Type B pancreatic cell (in vitro differentiated cells): ENCODE measurements at regions not wholly inside any gene's neighbourhood (a gene's known extent, or its start where the extent isn't known, plus 50 kb on each side); places are given as distances from the start of the nearest gene placed in this dataset.

ENCODE experiments used
- DNase-seq: peaks from one replicate; pipeline ENCODE4 v3.0.0; 2021; ENCODE audit warnings: mixed read lengths; ENCODE audit not compliant: unreplicated experiment; ENCODE audit errors: extremely low spot score
- H3K27ac Mint-ChIP-seq: 2 replicates; pipeline ENCODE4 v1.8.0; 2021; ENCODE audit warnings: mild to moderate bottlenecking, mixed read lengths
- H3K27me3 Mint-ChIP-seq: 2 replicates; pipeline ENCODE4 v1.8.0; 2021; ENCODE audit warnings: mixed read lengths
- H3K36me3 Mint-ChIP-seq: 2 replicates; pipeline ENCODE4 v1.8.0; 2021; ENCODE audit warnings: mixed read lengths
- H3K4me1 Mint-ChIP-seq: one replicate; pipeline ENCODE4 v1.8.0; 2021; ENCODE audit warnings: mixed read lengths; ENCODE audit not compliant: unreplicated experiment
- H3K4me3 Mint-ChIP-seq: 2 replicates; pipeline ENCODE4 v1.8.0; 2021; ENCODE audit warnings: mild to moderate bottlenecking, mixed read lengths
- H3K9me3 Mint-ChIP-seq: 2 replicates; pipeline ENCODE4 v1.8.0; 2021; ENCODE audit warnings: mixed read lengths
- TF ChIP-seq, protein P1 (sequence below): fragments of 200-600 bp; sonication (generic); conservative IDR thresholded peaks from 2 replicates; pipeline ENCODE4 v1.5.0; 2021; ENCODE audit warnings: antibody characterized with exemption, mild to moderate bottlenecking

DNA sequence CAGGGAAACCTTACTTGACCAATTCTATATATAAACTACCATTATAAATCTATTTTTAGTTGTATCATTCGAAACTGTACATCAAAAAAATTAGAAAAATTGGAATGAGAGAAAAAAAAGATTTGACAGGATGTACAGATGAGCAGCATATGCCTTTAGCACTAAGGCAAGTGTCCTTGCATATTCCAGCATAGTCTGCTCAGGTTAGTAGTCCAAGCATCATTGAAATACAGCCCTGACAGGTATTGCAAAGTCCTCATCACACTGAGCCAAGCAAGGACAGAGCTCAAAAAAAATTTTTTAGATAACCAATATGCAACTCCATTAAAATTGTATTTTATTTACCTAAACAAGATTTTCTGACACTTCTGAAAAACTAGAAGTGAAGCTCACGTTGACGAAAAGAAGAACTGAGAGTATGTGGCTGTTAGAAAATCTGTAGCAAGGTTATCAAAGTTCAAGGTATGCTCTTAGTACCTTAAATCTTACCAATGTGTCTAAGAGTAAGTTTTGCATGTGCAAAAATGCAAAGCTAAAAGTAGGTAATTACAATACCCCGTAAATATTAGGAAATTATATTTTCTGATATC lies 465.6 kb upstream of the ADGRL4 start:
- Mint-ChIP-seq H3K4me3 (no peak overlapping the region), H3K36me3 (no peaks in the 10 kb centered on the region), H3K9me3 (no peaks in the 10 kb centered on the region), H3K27me3 (no peaks in the 10 kb centered on the region), H3K27ac (no peak overlapping the region), H3K4me1 (no peaks in the 10 kb centered on the region)
- no peak for DNase-seq
- TF ChIP-seq, protein P1, sequence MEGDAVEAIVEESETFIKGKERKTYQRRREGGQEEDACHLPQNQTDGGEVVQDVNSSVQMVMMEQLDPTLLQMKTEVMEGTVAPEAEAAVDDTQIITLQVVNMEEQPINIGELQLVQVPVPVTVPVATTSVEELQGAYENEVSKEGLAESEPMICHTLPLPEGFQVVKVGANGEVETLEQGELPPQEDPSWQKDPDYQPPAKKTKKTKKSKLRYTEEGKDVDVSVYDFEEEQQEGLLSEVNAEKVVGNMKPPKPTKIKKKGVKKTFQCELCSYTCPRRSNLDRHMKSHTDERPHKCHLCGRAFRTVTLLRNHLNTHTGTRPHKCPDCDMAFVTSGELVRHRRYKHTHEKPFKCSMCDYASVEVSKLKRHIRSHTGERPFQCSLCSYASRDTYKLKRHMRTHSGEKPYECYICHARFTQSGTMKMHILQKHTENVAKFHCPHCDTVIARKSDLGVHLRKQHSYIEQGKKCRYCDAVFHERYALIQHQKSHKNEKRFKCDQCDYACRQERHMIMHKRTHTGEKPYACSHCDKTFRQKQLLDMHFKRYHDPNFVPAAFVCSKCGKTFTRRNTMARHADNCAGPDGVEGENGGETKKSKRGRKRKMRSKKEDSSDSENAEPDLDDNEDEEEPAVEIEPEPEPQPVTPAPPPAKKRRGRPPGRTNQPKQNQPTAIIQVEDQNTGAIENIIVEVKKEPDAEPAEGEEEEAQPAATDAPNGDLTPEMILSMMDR = no peak

DNA sequence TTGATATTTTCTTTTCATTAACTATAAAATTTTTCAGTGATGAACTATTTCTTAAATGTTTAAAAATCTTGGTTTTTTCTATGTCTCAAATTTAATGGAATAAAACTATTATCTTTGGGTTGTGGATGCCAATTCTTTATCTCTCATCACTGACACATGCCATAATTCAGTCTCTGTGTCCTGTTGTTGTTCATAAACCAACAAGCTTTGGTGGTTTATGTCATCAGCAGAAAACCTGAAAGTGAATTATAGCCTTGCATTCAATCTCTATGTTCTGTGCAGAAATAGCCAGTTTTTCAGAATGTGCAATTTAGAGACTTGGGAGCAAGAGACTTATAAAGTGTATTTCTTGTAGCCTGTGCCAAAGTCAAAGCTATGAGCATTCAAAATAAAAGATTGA lies 462.6 kb upstream of the ADGRL4 start:
- no peak for DNase-seq
- no peaks in the 10 kb centered on the region for H3K4me1 Mint-ChIP-seq
- no peaks in the 10 kb centered on the region for H3K27me3 Mint-ChIP-seq
- no peak overlapping the region for H3K4me3 Mint-ChIP-seq
- H3K27ac Mint-ChIP-seq = no peak overlapping the region
- TF ChIP-seq, protein P1 = no peak
- no peaks in the 10 kb centered on the region for H3K36me3 Mint-ChIP-seq
- H3K9me3 Mint-ChIP-seq = peaks cover 5% of the 10 kb centered on the region

- H3K4me1 Mint-ChIP-seq = no peaks in the 10 kb centered on the region
- no peak overlapping the region for H3K4me3 Mint-ChIP-seq
- peaks cover 5% of the 10 kb centered on the region for H3K9me3 Mint-ChIP-seq
- TF ChIP-seq, protein P1 = no peak
- no peaks in the 10 kb centered on the region for H3K27me3 Mint-ChIP-seq
- H3K36me3 Mint-ChIP-seq = no peaks in the 10 kb centered on the region
- DNase-seq = no peak
- no peak overlapping the region for H3K27ac Mint-ChIP-seq
Measured at GRCh38 chr1:79460773-79461436, 454.4 kb upstream of the ADGRL4 start.

- no peak overlapping the region for H3K4me3 Mint-ChIP-seq
- no peaks in the 10 kb centered on the region for H3K9me3 Mint-ChIP-seq
- no peak for DNase-seq
- H3K4me1 Mint-ChIP-seq = no peaks in the 10 kb centered on the region
- no peak overlapping the region for H3K27ac Mint-ChIP-seq
- no peaks in the 10 kb centered on the region for H3K36me3 Mint-ChIP-seq
- TF ChIP-seq, protein P1 = no peak
- no peaks in the 10 kb centered on the region for H3K27me3 Mint-ChIP-seq
Measured at GRCh38 chr1:79457562-79458224, 451.2 kb upstream of the ADGRL4 start.

DNA sequence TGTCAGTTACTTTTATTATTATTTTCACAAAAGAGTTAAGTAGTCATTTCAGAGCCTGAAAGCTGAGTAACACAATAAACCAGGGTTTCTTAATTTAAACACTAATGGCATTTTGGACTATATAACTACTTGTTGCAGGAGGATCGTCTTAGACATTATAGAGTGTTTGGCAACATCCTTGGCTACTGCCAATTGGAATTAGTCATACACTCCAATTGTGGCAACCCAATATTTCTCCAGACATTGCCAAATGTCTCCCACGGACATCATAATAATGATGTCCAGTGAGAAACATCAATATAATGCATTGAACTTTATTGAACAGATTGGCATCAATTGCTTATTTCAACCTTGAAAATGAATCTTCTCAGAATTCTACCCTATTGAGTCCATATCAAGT lies 441.9 kb upstream of the ADGRL4 start:
- TF ChIP-seq, protein P1 = no peak
- H3K27ac Mint-ChIP-seq = no peak overlapping the region
- H3K9me3 Mint-ChIP-seq = peaks cover 9% of the 10 kb centered on the region

More for the DNA sequence above, 441.9 kb upstream of the ADGRL4 start:
- Mint-ChIP-seq H3K4me3 (no peak overlapping the region), H3K4me1 (no peaks in the 10 kb centered on the region), H3K27me3 (no peaks in the 10 kb centered on the region), H3K36me3 (no peaks in the 10 kb centered on the region)
- DNase-seq = no peak
